ENCODE measurements at regions not wholly inside any gene's neighbourhood (a gene's known extent, or its start where the extent isn't known, plus 50 kb on each side); places are given as distances from the start of the nearest gene placed in this dataset.

DNA sequence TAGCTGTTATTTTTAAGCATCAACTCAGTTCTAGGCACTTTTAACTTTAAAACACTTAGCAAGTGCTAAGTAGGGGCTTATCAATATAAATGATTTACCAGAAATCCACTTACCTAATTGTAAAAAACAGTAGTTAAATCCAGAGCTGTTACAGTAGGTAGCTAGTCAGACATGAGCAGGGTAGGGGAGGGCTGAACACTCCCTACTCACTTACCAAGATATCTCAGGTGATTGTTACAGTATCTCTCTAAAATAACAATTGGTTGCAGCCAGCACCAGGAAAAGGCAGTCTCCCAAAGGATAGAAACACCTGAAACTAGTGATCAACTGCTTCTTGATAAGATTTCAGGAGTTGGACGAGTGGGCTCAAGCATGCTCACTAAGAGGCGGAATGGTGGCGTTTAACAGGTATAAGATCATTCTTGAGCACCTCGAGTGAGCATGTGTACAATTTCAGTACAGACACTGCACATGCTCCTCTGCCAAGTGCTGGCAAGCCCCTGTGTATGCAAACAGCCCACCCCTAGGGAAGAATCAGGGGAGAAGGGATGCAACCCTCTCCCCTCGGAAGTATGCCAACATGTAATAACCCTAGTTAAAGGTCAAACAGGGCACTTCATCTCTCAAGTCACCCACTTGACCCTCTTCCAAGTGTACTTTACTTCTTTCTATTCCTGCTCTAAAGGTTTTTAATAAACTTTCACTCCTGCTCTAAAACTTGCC, 1113.6 kb upstream of the SEL1L start:
- in situ Hi-C loops (cut with MboI; ENCODE audit: low pct_unique_long_range_greater_than_20kb, low sequenced_read_pairs, unreplicated experiment) = no loop called here
- TF ChIP-seq, protein P1, sequence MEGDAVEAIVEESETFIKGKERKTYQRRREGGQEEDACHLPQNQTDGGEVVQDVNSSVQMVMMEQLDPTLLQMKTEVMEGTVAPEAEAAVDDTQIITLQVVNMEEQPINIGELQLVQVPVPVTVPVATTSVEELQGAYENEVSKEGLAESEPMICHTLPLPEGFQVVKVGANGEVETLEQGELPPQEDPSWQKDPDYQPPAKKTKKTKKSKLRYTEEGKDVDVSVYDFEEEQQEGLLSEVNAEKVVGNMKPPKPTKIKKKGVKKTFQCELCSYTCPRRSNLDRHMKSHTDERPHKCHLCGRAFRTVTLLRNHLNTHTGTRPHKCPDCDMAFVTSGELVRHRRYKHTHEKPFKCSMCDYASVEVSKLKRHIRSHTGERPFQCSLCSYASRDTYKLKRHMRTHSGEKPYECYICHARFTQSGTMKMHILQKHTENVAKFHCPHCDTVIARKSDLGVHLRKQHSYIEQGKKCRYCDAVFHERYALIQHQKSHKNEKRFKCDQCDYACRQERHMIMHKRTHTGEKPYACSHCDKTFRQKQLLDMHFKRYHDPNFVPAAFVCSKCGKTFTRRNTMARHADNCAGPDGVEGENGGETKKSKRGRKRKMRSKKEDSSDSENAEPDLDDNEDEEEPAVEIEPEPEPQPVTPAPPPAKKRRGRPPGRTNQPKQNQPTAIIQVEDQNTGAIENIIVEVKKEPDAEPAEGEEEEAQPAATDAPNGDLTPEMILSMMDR (IDR thresholded peaks at IDR 0.05; ENCODE audit: extremely low read depth, insufficient read depth, missing control alignments) = no peak
- no peak for DNase-seq (ENCODE audit: low spot score)

DNA sequence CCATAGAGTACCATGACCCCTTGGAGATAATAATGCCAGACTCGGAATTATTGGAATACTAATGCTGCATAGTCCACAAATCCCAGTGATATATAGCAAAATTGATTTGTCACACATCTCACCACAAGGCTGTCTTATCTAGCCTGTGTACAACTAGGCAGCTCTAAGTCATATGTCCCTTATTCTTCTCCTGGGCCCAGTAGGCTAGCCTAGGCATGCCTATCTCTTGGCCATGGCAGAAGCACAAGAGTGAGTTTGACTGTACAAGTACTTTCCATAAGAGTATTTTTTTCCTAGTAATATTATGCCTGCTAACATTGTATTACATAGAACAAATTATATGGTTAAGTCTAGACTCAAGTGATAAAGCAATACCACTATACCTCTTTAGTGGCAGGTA, 1122.1 kb upstream of the SEL1L start:
- in situ Hi-C loops (cut with MboI; ENCODE audit: low pct_unique_long_range_greater_than_20kb, low sequenced_read_pairs, unreplicated experiment) = no loop called here
- DNase-seq (ENCODE audit: low spot score) = no peak
- TF ChIP-seq, protein P1 (IDR thresholded peaks at IDR 0.05; ENCODE audit: extremely low read depth, insufficient read depth, missing control alignments) = no peak

DNA sequence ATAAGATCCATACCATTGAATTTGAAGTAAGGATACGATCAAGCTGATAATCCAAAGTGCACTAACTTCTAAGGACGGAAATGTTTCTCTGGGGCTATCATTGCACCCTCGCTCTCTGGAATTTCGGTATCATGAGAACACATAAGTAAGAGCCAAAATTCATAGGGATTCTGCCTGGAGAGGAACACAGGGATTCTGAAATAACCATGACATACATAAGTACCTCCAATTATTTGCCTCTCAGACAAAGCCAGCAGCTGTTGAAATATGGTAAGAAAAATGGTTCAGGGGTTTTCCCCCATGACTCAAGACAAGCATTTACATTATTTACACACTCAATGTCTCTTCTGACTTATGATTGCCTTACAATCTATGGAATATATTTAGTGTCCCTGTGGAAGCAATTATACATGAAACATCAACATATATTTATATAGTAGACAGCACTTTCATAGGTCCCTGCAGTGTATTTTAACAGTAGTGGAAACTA, 1123.6 kb upstream of the SEL1L start:
- TF ChIP-seq, protein P1 (IDR thresholded peaks at IDR 0.05; ENCODE audit: extremely low read depth, insufficient read depth, missing control alignments) = no peak
- in situ Hi-C loops (cut with MboI; ENCODE audit: low pct_unique_long_range_greater_than_20kb, low sequenced_read_pairs, unreplicated experiment) = no loop called here
- DNase-seq (ENCODE audit: low spot score) = no peak

DNA sequence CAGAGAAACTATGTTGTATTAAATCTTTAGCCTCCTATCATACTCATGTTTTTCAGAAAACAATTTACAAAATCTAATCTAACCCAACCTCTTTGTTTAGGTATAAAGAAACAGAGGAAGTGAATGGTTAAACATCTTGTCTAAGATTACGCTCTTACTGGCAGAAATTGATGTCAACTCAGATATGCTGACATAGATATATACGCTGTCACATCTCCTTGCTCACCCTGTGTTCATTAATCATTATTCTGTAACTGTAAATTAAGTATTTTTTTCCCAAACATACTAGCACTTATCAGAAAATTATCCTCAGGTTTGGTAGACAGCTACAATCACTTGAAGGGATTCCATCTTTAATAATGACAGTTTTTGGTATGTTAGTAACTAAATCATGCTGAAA, 1127.6 kb upstream of the SEL1L start:
- in situ Hi-C loops (cut with MboI; ENCODE audit: low pct_unique_long_range_greater_than_20kb, low sequenced_read_pairs, unreplicated experiment) = no loop called here
- TF ChIP-seq, protein P1 (IDR thresholded peaks at IDR 0.05; ENCODE audit: extremely low read depth, insufficient read depth, missing control alignments) = no peak
- DNase-seq (ENCODE audit: low spot score) = no peak

DNA sequence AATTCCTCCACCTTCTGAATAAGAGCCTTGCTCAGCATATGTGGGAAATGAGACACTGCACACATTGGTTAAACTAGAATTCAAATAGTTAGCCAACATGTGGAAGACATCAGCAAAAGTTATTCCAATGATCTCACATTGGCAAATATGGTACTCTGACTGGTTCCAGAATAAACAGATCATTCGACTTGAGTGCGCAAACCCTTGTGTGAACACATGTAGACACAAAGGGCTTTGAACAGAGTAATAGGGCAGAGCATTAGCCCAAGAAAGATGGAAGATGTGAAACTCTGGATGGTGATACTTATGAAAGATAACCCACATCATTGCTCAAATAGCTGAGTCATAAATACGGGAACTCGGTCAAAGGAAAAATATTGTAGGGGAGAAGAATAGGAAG, 1133.4 kb upstream of the SEL1L start:
- no peak for DNase-seq (ENCODE audit: low spot score)
- in situ Hi-C loops (cut with MboI; ENCODE audit: low pct_unique_long_range_greater_than_20kb, low sequenced_read_pairs, unreplicated experiment) = no loop called here
- TF ChIP-seq, protein P1 (IDR thresholded peaks at IDR 0.05; ENCODE audit: extremely low read depth, insufficient read depth, missing control alignments) = no peak

DNA sequence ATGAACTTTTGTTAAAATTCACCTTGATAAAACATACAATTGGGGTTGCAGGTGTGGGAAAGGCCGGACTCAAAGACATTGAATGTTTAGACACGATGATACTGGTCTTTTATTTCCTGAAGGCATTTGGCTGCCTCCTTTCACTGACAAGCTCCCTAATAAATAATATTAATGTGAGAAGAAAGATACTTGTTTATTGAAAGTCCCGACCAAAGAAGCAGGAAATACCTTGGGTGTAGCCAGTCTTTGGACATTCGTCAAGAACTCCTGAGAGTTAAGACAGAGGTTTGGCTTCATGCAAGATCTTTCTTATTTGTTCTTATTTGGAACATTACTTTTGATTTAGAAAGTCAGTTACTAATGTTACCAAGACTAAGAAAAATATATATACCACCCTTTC, 1133.8 kb upstream of the SEL1L start:
- in situ Hi-C loops (cut with MboI; ENCODE audit: low pct_unique_long_range_greater_than_20kb, low sequenced_read_pairs, unreplicated experiment) = no loop called here
- TF ChIP-seq, protein P1 (IDR thresholded peaks at IDR 0.05; ENCODE audit: extremely low read depth, insufficient read depth, missing control alignments) = no peak
- no peak for DNase-seq (ENCODE audit: low spot score)
